D721Med (cell line): ENCODE measurements at regions not wholly inside any gene's neighbourhood (a gene's known extent, or its start where the extent isn't known, plus 50 kb on each side); places are given as distances from the start of the nearest gene placed in this dataset.

ENCODE experiments used
- DNase-seq: peaks from one replicate; pipeline ENCODE4 v3.0.0; 2011; ENCODE audit warnings: low spot score; ENCODE audit not compliant: insufficient read length
- FAIRE-seq: peaks from 2 replicates; lab custom pipeline; 2011; peaks lifted over from hg19 to GRCh38; lab: Jason Lieb, UNC
- CTCF ChIP-seq: IDR thresholded peaks from 2 replicates; pipeline ENCODE4 v1.5.1; 2012; ENCODE audit warnings: mild to moderate bottlenecking, control low read depth; ENCODE audit not compliant: insufficient read depth; ENCODE audit errors: missing control alignments

GRCh38 chr7:68324621-68325020 is 1273.7 kb upstream of the AUTS2 start:
- FAIRE-seq (no peak), DNase-seq (no peak)
- no peak for TF ChIP-seq CTCF

- no peak for DNase-seq
- TF ChIP-seq CTCF = no peak
- FAIRE-seq = no peak
These were observed 1264.1 kb upstream of the AUTS2 start for GRCh38 chr7:68334216-68334615.

GRCh38 chr7:68334636-68335272 is 1263.5 kb upstream of the AUTS2 start:
- FAIRE-seq (no peak), DNase-seq (no peak)
- TF ChIP-seq CTCF = no peak

GRCh38 chr7:68336594-68336993 is 1261.7 kb upstream of the AUTS2 start:
- no peak for DNase-seq
- FAIRE-seq = no peak

GRCh38 chr7:68348401-68348800 is 1249.9 kb upstream of the AUTS2 start:
- TF ChIP-seq CTCF = no peak
- FAIRE-seq (no peak), DNase-seq (no peak)

More at GRCh38 chr7:68336594-68336993, 1261.7 kb upstream of the AUTS2 start:
- no peak for TF ChIP-seq CTCF

GRCh38 chr7:68362745-68363518 is 1235.3 kb upstream of the AUTS2 start:
- no peak for TF ChIP-seq CTCF
- DNase-seq (no peak), FAIRE-seq (no peak)
